HG03558 (cell line): ENCODE measurements at regions not wholly inside any gene's neighbourhood (a gene's known extent, or its start where the extent isn't known, plus 50 kb on each side); places are given as distances from the start of the nearest gene placed in this dataset.
A peak's percentile ranks its signal among the peaks of the same experiment; 100 is the strongest.

ENCODE experiments used
- ATAC-seq: cut with Tn5 transposase; IDR thresholded peaks from one replicate; pipeline ENCODE4 v1.9.1; 2021; ENCODE audit warnings: moderate number of reproducible peaks; ENCODE audit not compliant: unreplicated experiment; ENCODE audit errors: extremely low read depth

- ATAC-seq: no peak
Measured at GRCh38 chr6:139927742-139928305, 553.4 kb upstream of the CITED2 start.

GRCh38 chr6:139927236-139927635, 552.8 kb upstream of the CITED2 start:
- ATAC-seq: no peak

GRCh38 chr6:139926711-139927110, 552.3 kb upstream of the CITED2 start:
- no peak for ATAC-seq

- ATAC-seq: no peak
Measured at GRCh38 chr6:139925894-139926641, 551.6 kb upstream of the CITED2 start.

GRCh38 chr6:139923964-139924475, 549.6 kb upstream of the CITED2 start:
- no peak for ATAC-seq

- no peak for ATAC-seq
Measured at GRCh38 chr6:139922236-139922635, 547.8 kb upstream of the CITED2 start.

GRCh38 chr6:139920776-139921100, 546.3 kb upstream of the CITED2 start:
- ATAC-seq: no peak

- no peak for ATAC-seq
Measured at GRCh38 chr6:139920027-139920775, 545.8 kb upstream of the CITED2 start.

GRCh38 chr6:139919107-139920026, 544.9 kb upstream of the CITED2 start:
- ATAC-seq: no peak

- no peak for ATAC-seq
Measured at GRCh38 chr6:139917951-139918630, 543.6 kb upstream of the CITED2 start.

- ATAC-seq: no peak
Measured at GRCh38 chr6:139914910-139915309, 540.5 kb upstream of the CITED2 start.

- ATAC-seq: no peak
Measured at GRCh38 chr6:139912735-139913400, 538.4 kb upstream of the CITED2 start.

GRCh38 chr6:139909992-139910391, 535.5 kb upstream of the CITED2 start:
- no peak for ATAC-seq

GRCh38 chr6:139905404-139906052, 531.1 kb upstream of the CITED2 start:
- ATAC-seq: no peak

GRCh38 chr6:139904568-139904967, 530.1 kb upstream of the CITED2 start:
- ATAC-seq: no peak

- ATAC-seq: no peak
Measured at GRCh38 chr6:139904158-139904533, 529.7 kb upstream of the CITED2 start.

GRCh38 chr6:139903411-139904157, 529.1 kb upstream of the CITED2 start:
- peak; percentile 90 for ATAC-seq

- no peak for ATAC-seq
Measured at GRCh38 chr6:139895205-139895793, 520.9 kb upstream of the CITED2 start.
